NCI-H187 (cell line): ENCODE measurements at regions not wholly inside any gene's neighbourhood (a gene's known extent, or its start where the extent isn't known, plus 50 kb on each side); places are given as distances from the start of the nearest gene placed in this dataset.

Experiments
- DNase-seq, 2 experiments: peaks; one replicate each; lab custom pipeline; 2025; lab: John Stamatoyannopoulos, UW

GRCh38 chr1:172887162-172887561 is 163.6 kb downstream of the TNFSF18 start:
- no peak for DNase-seq

DNA sequence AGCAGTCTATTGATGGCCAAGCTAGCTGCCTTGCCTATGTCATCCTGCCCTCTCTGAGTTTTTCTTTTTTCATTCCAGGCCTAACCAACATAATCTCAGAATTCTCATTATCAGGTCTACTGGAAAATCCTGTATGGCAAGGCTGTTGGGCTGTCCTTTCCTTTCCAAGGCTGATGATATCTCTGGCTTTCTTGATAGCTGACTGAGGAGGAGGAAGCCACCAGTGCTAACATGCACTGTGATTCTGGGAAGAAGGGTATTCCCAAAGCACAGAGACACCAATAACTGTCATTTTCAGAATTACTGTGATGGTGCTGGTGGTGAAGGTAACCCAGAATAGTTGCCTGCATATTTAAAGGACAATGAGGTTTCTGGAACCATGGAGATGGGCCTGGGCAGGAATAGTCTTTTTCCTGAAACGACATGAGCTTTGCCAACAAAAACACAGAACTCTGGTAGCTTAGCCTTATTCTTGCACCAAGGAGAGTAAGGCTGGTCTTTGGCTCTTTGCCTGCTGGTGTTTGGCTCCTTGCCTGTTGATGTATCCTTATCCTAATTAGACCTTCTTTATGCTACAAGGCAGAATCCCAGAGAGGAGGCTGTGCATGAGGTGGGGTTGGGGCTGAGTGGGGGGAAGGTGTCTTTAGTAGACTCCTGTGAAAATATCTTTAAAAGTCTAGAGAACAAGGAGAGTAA is 157.4 kb downstream of the TNFSF18 start:
- no peak for DNase-seq

DNA sequence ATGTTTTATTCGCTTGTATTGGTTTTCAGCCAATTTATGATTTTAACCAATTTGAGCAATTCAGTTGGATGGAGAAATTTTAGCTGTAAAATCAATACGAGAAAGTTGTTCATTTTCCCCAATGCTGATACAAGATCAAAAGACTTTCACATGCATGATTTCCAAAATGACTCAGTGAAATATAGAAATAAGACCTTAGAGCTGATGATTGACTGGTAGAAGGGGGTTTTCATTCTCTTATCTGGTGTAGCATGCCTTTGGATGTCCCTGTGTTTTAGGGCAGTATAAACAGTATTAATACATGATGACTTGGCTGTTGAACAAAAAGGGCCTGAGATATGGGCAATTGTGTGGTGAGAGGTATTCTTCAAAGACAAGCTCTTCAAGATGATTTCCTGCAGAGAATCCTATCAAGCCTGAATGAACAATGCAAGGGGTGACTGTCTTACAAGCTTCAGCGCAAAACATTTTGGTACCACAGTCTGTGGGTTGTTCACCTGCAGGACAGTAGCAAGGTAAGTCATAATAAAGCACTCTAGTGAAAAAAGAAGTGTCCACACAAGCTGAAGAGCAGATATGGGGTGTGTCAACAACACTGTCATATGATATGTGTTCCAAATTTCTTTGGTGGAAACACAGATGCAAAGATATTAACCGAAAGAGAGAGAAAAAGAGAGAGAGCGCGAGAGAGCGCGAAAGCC is 156.2 kb downstream of the TNFSF18 start:
- no peak for DNase-seq

DNA sequence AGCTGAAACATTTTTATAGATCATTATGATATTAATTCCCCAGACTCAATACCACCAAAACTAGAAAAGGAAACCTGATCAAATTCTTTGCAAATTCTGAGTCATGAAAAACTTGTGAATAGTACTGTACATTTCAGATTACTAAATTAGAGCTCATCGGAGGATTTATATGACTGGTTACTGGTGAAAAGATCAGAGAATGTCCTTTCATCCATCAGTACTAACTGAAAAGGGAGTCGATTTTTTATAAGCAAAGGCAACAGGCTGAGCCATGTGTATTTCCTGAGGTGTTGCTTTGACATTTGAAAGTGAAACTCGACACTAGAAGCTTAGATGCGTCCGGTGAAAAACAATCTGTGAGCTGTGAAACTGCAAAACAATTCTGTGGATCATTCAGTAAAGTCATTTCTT is 155.7 kb downstream of the TNFSF18 start:
- no peak for DNase-seq

- DNase-seq, result no peak
Observed at GRCh38 chr1:172895761-172896160, 155.0 kb downstream of the TNFSF18 start.

- DNase-seq, result no peak
Observed at GRCh38 chr1:172897738-172898137, 153.0 kb downstream of the TNFSF18 start.

- no peak for DNase-seq
Observed at GRCh38 chr1:172898866-172899265, 151.9 kb downstream of the TNFSF18 start.

GRCh38 chr1:172900376-172900997 is 150.3 kb downstream of the TNFSF18 start:
- DNase-seq, result no peak

DNA sequence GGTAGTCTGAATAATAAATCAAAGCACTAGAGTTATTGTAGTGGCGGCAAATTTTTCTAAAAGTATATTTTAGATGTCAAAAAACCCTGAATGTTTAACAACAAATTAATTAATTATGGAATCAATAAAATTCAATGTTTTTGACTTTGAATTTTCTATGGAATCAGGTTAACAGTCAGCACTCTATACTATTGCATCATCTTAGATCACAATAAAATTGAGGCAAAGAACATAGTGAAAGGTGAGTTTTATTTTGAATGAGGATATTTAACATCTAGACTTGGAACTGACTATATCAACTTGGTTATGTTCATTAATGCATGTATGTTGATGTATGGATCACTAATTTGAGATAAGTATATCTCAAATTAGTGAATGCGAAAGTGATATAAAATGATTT is 148.5 kb downstream of the TNFSF18 start:
- DNase-seq, result no peak

DNA sequence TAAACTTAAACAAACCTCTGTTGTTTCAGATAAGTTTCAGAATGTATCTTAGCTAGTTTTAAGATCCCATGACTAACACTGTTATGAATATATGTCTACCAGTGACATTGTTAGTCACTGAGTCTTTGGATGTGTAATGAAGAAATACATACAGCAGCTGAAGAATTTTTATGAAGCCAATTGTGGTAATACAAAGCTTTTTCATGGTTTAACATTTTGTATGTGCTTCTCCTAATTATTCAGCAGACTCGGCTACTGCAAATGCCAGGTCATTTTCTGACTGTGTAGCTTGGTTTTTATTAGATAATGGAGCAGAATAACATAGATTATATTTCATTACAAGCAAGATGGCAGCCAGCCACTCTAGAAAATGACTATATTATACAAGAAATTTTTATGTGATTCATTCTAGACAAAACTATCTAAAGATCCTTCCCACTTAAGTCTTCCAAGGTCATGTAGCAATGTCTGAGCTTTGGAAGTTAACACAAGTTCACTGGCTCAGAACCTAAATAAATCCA is 147.8 kb downstream of the TNFSF18 start:
- no peak for DNase-seq

- no peak for DNase-seq
Observed at GRCh38 chr1:172903581-172904220, 147.0 kb downstream of the TNFSF18 start.

DNA sequence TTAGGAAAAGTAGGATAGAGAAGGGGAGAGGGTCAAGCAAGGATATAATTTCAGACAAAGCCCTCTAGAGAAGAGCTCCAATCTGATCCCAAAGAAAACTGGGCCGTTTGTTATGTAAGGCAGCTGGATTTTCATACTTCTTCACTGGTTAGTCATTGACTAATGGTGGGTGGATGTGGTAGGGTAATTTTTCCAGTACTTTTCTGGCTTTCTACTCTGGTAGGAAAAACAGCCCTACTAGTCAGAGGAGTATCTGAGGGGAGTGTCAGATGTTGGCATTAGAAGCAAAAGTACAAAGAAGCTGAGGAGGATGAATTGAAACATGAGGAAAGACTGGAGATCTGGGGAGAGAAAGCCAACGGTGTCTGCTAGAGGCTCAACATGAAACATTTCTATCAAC is 145.3 kb downstream of the TNFSF18 start:
- no peak for DNase-seq

DNA sequence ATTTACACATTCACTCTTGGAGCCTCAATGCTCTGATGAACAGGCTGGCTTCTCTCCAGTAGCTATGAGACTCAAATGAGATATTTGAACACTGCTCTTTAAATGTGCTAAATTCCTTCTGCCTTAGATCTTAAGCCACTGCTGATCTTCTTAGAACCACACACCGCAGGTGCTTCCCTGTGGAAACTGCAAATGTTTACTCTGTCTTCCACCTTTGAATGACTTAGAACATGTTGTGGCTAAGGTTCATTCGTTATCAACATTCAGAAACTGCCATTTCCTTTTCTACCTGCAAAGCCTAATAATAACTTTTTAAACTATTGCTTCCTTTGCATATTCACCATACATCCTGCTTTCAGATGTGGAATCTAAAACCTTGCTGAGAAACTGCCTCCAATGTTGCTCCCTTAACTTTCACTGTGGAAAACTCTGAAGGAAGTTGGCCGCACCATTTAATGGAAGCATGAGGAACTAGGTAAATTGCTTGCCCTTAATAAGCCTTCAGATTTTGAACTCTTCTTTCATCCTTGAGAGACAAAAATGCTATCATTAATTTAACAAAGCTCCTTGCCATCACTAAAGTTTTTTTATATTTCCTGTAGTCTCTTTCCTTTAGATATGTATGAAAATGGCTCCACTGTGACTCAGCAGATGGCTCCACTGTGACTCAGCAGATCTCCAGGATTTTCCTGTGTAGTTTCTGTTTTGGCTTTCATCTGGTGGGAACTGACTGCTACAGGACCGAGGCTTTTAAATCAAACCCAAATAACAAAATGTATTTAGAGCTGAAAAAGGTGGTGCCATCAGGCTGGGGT is 143.8 kb downstream of the TNFSF18 start:
- no peak for DNase-seq

- DNase-seq, result no peak
Observed at GRCh38 chr1:172907834-172908326, 142.9 kb downstream of the TNFSF18 start.

DNA sequence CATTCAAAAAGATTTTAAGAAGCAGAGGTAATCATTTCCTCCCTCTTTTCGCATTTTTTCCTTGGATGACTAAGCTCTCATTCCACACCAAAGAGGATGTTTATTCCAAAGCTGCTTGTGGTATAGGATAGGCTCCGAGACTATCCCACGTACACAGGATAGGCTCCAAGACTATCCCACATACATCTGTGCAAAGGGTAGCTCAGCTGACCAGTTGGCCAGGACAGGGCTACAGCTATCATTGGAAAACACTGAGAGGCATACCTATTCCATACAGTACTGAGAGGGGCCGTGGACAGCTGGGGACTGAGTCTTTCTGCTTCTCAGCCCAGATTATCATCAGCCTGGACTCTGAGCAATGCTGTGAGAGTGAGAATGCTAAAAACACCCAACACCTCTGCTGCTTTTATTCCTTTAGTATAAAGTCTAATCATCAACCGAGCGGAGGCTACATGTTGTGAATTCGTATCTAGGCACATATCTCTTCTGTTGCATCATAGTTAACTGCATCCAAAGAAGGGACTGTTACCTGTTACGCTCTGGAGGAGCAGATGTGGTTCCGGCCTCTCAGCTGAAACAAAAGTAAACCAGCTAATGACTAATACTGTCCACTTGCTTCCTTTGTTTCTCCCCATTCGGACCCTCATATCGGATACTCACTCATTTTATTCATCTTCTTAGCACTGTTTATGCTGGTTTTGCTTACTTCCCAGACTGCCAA is 141.0 kb downstream of the TNFSF18 start:
- no peak for DNase-seq

DNA sequence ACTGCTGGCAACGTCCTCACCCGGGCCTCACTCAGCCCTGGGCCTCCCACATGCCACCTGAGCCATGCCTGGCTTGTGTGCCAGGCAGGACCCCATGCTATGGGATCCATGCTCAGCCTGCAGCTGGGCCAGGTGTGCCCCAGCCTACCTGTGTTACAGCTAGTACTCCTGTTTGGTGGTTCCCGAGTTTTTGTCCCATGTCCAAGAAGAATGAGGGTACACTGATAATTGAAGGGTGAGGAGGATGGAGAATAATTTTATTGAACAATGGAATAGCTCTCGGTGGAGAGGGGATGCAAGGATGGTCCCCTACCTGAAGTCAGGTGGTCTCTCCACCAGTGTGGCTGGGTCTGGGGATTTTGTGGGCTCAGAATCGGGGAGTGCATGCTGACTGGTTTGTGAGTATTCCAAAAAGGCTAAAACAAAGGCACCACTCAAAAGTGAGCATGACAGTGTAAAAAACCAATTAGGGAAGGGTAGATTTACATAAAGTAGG is 137.9 kb downstream of the TNFSF18 start:
- DNase-seq, result no peak

DNA sequence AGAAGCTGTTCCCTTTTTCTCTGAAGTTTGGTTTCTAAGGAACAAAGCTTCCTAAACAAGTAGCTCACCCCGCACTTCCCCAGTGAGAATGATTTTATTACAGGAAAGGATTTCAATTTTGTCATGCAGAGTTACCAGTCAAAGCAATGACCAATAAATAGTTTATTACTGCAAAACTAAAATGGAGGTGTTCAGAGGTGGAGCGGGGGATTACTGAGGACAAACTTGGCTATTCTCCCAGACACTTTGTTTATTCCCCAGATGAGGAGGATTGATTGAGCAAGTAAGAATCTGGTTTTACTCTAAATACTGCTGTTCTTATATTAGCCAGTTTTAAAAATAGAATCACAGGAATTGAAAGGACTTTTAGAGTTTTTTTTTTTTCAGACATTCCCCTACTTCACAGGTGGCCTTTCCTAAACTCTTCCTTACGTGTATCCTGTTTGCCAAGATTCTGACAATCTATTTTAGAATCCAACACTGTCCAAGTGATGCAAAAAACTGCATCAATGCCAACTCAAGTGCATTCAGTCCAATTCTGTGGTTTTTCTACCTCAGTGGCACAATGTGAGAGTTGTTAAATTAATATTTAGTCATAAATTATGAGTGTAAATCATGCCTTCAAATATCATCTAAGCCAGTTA is 136.1 kb downstream of the TNFSF18 start:
- DNase-seq, result no peak

DNA sequence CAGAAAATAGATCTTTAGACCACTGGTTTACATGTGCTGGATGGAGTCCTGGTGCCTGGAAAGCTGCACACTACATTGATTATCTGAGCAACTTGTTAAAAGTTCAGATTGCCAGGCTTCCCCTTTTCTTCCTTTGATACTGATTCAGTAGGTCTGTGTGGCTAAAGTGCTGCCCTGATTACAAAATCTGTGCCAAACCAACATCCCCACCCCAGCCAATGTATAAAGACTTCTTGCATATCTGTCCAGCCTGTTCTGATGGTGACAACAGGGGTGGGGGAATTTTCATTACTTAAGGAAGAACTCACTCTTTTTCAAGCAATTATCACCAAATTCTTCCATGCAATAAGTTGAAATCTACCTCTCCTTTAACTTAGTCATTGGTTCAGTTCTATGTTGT is 135.5 kb downstream of the TNFSF18 start:
- DNase-seq, result no peak

- DNase-seq, result no peak
Observed at GRCh38 chr1:172916116-172916515, 134.6 kb downstream of the TNFSF18 start.

GRCh38 chr1:172917972-172918371 is 132.8 kb downstream of the TNFSF18 start:
- DNase-seq, result no peak
